Neutrophil (primary cell): ENCODE measurements at regions not wholly inside any gene's neighbourhood (a gene's known extent, or its start where the extent isn't known, plus 50 kb on each side); places are given as distances from the start of the nearest gene placed in this dataset.
"Not testable (repeated sequence)": the region's sequence is repeated elsewhere in the genome, so short reads cannot be mapped to it uniquely, and the experiment has no call there.

ENCODE experiments used
- H3K27ac ChIP-seq: fragments of 200-600 bp; sonication (generic); 2 replicates; pipeline ENCODE4 v1.5.1; 2016; ENCODE audit warnings: mild to moderate bottlenecking, moderate library complexity
- H3K27me3 ChIP-seq: fragments of 200-600 bp; sonication (generic); 2 replicates; pipeline ENCODE4 v1.6.0; 2016; ENCODE audit warnings: mild to moderate bottlenecking
- H3K36me3 ChIP-seq: fragments of 200-600 bp; sonication (generic); 2 replicates; pipeline ENCODE4 v1.5.1; 2017
- H3K4me1 ChIP-seq, 2 experiments: fragments of 200-600 bp in 1 of 2; sonication (generic) in 1 of 2; 1 replicate in 1 of 2; 2 replicates in 1 of 2; pipeline versions ENCODE4 v1.5.1 to v1.6.1; 2013 to 2016; ENCODE audit warnings: low read depth in 1 of 2, low read length in 1 of 2, mild to moderate bottlenecking in 1 of 2, moderate library complexity in 1 of 2; ENCODE audit not compliant: control insufficient read depth in 1 of 2, insufficient read depth in 1 of 2
- H3K4me3 ChIP-seq, 2 experiments: fragments of 200-600 bp in 1 of 2; sonication (generic) in 1 of 2; 1 replicate in 1 of 2; 2 replicates in 1 of 2; pipeline ENCODE4 v1.5.1; 2013 to 2016; ENCODE audit warnings: low read depth in 1 of 2, low read length in 1 of 2, mild to moderate bottlenecking in 1 of 2, moderate library complexity in 1 of 2
- H3K9me3 ChIP-seq: fragments of 200-600 bp; sonication (generic); 2 replicates; pipeline ENCODE4 v1.5.1; 2016
- TF ChIP-seq, protein P1 (sequence below): fragments of 200-600 bp; sonication (generic); IDR thresholded peaks from 2 replicates; pipeline ENCODE4 v1.5.1; 2016; ENCODE audit warnings: antibody characterized with exemption

DNA sequence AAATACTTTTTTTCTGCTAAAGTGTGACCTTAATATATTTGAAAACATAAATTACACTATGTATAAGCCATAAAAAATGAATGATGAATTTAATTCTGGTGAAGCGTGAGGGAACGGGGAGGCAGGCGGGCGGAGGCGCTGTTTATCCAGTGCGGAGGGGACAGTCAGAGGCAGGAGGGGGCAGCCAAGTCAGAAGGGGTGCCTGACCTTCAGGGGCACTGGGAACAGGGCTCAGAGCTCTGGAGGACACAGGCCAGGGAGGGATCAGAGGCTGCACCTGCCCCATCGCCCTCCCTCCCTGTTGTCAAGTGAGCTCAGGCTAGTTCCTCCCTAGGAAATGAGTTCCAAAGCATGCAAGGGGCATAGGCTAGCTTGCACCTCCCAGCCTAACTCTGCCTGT lies 82.0 kb upstream of the CASZ1 start:
- Histone ChIP-seq H3K27ac (no peak overlapping the region), H3K36me3 (no peaks in the 10 kb centered on the region), H3K4me3 (no peak overlapping the region), H3K4me1 (no peaks in the 10 kb centered on the region), H3K27me3 (no peaks in the 10 kb centered on the region), H3K9me3 (no peaks in the 10 kb centered on the region)
- TF ChIP-seq, protein P1, sequence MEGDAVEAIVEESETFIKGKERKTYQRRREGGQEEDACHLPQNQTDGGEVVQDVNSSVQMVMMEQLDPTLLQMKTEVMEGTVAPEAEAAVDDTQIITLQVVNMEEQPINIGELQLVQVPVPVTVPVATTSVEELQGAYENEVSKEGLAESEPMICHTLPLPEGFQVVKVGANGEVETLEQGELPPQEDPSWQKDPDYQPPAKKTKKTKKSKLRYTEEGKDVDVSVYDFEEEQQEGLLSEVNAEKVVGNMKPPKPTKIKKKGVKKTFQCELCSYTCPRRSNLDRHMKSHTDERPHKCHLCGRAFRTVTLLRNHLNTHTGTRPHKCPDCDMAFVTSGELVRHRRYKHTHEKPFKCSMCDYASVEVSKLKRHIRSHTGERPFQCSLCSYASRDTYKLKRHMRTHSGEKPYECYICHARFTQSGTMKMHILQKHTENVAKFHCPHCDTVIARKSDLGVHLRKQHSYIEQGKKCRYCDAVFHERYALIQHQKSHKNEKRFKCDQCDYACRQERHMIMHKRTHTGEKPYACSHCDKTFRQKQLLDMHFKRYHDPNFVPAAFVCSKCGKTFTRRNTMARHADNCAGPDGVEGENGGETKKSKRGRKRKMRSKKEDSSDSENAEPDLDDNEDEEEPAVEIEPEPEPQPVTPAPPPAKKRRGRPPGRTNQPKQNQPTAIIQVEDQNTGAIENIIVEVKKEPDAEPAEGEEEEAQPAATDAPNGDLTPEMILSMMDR: no peak

GRCh38 chr1:10880063-10880462 lies 83.6 kb upstream of the CASZ1 start:
- TF ChIP-seq, protein P1: no peak
- Histone ChIP-seq H3K9me3 (no peaks in the 10 kb centered on the region), H3K27me3 (peaks cover 10% of the 10 kb centered on the region), H3K36me3 (no peaks in the 10 kb centered on the region), H3K4me1 (no peaks in the 10 kb centered on the region), H3K27ac (no peak overlapping the region), H3K4me3 (no peak overlapping the region)

DNA sequence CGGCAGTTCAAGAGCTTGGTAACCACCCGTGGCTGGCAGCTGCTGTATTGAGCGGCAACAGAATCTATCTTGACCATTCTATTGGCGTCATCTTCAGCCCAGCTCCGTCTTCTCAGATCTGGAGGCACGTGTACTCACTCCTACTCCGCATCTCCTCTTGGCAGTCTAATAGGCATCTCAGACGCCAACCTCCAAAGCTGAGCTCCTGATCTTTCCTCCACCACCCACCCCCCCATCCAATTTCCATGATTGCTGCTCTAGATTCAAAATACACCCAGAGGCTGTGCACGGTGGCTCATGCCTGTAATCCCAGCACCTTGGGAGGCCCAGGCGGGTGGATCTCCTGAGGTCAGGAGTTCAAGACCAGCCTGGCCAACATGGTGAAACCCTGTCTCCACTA lies 84.6 kb upstream of the CASZ1 start:
- H3K4me3 ChIP-seq: no peak overlapping the region
- no peaks in the 10 kb centered on the region for H3K4me1 ChIP-seq
- no peak overlapping the region for H3K27ac ChIP-seq
- TF ChIP-seq, protein P1: no peak
- H3K36me3 ChIP-seq: no peaks in the 10 kb centered on the region
- no peaks in the 10 kb centered on the region for H3K9me3 ChIP-seq
- peaks cover 18% of the 10 kb centered on the region for H3K27me3 ChIP-seq

DNA sequence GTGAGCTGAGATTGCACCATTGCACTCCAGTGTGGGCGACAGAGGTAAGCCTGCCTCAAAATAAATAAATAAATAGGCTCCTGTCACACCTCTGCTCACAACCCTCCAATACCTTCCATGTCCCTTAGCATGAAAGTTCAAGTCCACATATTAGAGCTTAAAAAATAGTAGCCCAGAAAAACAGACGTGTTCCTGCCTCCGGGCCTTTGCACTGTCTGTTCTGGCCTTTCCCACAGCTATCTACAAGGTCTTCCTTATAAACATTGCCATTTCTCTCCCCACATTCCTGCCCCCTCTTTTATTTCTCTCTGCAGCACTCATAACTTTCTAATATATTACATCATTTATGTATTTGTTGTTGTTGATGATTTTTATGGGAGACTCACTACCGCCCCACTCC lies 85.6 kb upstream of the CASZ1 start:
- H3K27ac ChIP-seq: no peak overlapping the region
- no peaks in the 10 kb centered on the region for H3K36me3 ChIP-seq
- peaks cover 27% of the 10 kb centered on the region for H3K27me3 ChIP-seq
- TF ChIP-seq, protein P1: no peak
- no peaks in the 10 kb centered on the region for H3K4me1 ChIP-seq
- no peaks in the 10 kb centered on the region for H3K9me3 ChIP-seq
- H3K4me3 ChIP-seq: no peak overlapping the region

DNA sequence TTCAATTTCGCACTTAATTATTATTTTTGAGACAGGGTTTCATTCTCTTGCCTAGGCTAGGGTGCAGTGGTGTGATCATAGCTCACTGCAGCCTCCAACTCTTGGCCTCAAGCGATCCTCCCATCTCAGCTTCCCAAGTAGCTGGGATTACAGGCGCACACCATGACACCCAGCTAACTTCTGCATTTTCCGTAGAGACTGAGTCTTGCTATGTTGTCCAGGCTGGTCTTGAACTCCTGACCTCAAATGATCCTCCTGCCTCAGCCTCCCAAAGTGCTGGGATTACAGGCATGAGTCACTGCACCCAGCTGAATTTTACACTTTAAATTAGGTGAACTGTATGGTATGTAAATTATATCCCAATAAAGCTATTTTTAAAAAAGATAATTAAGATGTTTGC lies 90.6 kb upstream of the CASZ1 start:
- H3K4me1 ChIP-seq: not testable (repeated sequence)

DNA sequence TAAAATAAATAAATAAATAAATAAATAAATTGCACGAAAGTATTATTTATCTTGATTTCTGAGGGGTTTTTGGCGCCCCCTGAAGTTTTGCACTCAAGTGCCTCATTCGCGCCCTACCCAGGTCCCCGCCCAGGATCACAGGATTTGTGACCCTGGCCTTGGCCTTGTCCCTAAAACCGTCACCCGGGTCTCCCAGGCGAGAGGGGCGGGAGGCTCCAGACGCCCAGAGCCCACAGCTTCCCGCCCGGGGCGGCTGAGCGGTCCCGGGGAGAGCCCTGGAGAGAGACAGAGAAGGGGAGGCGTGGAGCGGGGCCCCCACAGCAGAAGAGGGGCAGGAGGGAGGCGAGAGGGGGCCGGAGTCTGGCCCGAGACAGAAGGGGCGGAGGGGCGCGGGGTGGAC lies 91.8 kb upstream of the CASZ1 start:
- no peaks in the 10 kb centered on the region for H3K4me1 ChIP-seq
- H3K27ac ChIP-seq: no peak overlapping the region
- TF ChIP-seq, protein P1: no peak
- H3K9me3 ChIP-seq: no peaks in the 10 kb centered on the region
- no peak overlapping the region for H3K4me3 ChIP-seq
- no peaks in the 10 kb centered on the region for H3K36me3 ChIP-seq
- peaks cover 79% of the 10 kb centered on the region for H3K27me3 ChIP-seq

More for the DNA sequence above, 90.6 kb upstream of the CASZ1 start:
- peaks cover 76% of the 10 kb centered on the region for H3K27me3 ChIP-seq
- H3K9me3 ChIP-seq, H3K36me3 ChIP-seq, H3K4me3 ChIP-seq, H3K27ac ChIP-seq: not testable (repeated sequence)
